Renal cortical epithelial cell (primary cell): ENCODE measurements at regions not wholly inside any gene's neighbourhood (a gene's known extent, or its start where the extent isn't known, plus 50 kb on each side); places are given as distances from the start of the nearest gene placed in this dataset.

ENCODE experiments used
- DNase-seq: peaks from one replicate; pipeline ENCODE4 v3.0.0-alpha.2; 2011; ENCODE audit warnings: low read depth

DNA sequence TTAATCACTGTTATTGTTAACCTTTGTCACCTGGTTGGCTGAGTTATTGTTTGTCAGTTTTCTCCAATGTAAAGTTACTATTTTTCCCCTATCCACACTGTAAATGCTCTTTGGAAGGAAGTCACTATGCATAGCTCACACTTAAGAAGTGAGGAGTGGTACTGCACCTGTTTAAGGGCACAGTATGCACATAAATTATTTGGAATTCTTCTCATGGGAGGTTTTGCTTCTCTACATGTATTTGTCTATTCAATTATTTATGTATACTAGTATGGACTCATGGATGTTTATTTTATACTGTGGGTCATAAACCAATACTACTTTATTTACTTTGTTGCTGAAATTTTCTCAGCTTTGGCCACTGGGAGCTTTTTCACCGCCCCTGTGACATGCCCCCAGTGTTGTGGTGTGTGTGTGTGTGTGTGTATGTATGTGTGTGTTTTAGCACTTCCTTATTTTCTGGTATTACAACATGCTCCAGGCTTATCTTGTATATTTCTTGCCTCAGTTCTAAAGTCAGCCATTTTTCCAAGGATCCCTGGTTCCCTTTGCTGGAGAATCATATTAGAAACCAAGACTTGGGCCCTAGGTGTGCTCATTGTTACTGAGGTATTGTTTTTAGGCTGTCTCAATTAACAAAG, 290.5 kb downstream of the KBTBD8 start:
- DNase-seq, result no peak

DNA sequence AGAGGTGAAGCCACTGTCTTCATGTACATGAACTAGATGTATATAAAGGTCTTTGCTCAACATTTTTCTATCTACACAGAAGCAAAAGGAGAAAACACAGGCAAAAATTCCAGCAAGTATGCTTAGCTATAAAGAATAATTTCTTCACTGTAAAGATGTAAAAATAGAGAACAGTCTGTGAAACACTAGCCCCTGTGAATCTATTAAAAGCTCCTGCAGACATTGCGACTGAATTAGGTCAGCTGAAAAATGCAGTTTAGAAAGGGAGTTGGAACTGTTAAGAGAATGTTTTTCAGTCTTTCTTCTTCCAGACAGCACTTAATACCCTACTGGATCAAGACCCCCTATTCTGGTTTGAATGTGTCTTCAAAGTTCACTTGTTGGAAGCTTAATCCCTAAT, 291.5 kb downstream of the KBTBD8 start:
- DNase-seq, result no peak

DNA sequence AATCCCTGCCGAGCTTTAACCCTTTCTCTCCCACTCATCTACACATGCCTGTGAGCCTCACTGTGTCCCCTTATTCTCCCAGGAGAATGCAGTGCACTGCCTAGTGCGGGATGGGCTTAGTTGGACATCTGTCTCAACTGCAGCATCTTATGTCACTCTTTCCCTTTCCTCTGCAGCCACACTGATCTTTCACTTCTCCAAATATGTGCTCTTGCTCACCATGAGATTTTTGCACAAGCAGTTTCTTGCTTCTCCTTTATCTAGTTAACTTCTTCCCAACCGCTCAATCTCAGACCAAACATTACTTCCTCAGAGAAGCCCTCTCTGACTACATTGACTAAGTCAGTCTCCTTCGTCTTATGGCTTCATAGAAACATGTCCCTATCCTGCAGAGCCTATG, 292.3 kb downstream of the KBTBD8 start:
- no peak for DNase-seq

DNA sequence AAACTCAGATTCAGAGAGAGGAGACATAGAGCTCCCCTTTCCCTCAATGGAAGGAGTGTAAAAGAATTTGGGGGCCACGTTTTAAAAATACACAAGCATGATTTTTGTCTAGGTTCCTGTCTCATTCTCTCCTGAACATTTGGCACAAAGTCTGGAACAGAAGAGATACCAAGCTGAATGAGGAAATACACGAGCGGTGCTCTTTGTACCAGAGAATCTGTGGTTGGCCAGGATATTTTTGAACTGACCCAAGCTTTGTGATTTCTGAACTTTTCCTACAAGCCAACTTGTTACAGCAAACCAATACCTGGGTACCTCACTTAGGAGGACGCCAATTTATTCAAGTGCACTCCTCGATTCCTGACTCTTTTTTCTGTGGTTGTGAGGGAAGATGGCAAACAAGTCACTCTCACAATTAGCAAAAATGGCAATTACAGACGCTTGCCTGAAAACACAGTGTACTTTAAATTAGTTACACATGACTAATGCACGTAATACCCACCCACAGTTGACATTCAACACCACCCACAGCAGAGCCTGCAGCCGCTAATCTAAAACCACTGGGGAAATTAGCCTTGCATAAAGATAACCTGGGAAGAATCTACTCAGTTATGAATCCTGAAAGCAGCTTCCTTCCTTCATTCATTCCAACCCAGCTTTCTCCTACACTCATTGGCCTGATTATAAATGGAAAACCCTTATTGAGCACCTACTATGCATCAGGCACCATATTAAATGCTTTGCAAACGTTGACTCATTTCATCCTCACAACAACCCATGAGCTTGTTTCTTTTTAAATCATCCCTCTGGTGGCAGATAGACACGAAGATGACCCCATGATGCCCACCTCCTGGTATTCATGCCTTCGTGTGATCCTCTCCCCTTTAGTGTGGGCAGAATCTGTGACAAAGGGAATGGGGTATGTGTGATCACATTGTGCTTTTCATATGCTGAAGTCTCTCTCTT, 293.5 kb downstream of the KBTBD8 start:
- peak; percentile 14 for DNase-seq

DNA sequence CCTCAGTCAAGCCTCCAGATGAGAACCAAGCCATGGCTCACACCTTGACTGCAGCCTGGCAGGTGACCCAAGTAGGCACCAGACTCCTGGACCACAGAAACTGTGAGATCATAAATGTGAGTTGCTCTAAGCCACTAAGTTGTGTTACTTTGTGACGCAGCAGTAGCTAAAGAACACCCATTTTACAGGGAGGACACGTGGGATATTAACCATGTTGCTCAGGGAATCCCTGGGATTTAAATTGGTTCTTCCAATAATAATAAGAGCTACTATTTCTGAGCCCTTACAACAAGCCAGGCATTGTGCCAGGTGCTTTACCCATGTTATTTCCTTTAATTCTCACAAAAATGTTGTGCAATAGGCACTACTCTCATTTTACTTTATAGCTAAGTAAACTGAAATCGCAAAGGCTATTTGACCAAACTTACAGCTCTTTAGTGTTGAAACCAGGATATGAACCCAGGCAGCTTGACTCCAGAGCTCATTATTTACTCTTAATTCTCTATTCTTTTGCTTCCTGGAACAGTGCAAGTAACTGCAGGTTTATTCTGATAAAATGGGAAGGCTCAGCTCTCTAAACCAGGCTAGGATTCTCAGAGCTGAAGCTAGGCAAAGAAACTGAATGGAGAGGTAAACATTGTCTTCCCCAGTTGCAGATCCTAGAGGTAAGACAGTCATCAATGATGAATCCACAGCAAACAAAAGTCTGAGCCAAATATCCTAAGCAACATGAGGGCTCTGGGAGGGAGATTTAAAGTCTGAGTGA, 294.4 kb downstream of the KBTBD8 start:
- peak; percentile 80 for DNase-seq

DNA sequence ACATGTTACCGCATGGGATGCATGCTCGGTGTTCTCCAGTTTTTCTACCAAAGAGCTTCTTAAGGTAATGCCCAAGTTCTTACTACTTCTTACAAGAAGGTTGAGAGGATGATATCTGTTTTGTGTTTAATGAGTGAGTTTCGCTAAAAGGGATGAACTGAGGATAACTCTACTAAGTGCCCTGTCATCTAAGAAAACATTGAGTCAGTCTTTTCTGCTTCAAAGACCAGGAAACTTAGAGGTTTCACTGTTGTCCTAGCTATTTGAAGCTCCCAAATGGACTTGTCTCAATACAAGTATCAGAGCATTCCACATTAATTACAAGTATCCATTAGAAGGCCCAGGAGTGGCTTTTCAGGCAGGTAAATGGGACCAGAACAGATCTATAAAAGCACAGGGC, 296.2 kb downstream of the KBTBD8 start:
- peak; percentile 40 for DNase-seq

DNA sequence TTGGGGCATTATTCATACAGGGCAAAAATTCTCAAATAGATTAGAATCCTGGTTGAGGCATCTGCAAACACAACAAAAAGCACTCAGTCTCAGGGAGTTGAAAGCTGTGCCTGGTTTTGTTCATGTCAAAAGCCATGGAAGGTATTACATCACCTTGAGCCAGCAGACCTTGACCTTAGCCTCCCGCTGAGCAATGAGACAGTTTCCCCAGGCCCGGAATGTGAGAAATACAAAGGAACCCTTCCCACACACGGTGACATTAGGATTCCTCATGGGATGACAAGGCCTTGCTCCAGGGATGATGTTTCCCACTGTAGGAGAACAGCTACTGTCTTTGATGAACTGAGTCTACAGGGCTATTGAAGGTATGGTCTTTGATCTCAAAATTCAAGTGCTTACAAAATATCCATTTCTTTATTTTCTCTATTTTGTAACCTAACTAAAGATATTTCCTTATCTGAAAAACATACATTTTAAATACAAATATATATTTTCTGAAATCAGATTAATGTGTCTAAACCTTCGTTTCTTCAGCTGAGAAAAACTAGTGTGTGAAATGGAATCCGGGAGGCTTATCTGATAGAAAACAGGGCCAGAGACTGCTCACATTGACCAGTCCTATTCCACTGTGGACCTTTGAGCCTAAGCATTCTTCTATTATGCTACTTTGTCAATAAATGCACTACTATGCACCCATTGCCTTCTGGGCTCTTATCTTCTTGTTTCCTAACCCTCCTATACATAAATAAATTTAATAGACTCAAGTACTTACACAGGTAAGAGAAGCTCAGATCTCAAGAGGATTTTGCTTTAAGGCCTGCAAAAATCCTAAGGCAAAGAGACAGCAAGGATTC, 298.2 kb downstream of the KBTBD8 start:
- peak; percentile 87 for DNase-seq

DNA sequence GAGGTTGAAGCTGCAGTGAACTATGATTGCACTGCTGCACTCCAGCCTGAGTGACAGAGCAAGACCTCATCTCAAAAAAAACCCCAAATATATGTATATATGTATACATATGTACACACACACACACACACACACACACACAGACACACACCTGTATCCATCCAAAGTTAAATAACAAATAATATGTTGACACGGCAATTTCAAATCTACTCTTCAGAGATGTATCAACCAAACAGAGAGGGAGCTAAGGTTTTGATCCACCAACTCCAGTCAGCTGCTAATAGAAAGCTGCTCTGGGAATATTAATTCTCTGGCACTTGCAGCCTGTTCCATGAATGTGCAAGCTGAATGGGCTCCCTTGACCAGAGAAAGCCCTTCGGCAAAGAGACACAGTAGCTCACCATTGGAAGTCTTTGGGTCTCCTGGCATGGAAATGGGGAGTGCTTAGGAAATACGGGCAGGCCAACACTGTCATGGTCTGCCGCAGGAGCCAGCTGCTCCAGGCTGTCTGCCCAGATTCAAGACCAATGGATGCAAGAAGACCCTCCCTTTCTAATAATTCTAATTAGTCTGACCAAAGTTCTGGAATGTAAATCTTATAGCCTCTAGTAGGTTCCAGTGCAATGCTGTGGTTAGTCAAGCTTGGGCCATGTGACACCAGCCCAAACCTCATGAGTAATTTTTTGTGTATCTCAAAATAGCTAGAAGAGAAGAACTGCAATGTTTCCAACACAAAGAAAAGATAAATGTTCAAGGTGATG, 299.8 kb downstream of the KBTBD8 start:
- peak; percentile 17 for DNase-seq

DNA sequence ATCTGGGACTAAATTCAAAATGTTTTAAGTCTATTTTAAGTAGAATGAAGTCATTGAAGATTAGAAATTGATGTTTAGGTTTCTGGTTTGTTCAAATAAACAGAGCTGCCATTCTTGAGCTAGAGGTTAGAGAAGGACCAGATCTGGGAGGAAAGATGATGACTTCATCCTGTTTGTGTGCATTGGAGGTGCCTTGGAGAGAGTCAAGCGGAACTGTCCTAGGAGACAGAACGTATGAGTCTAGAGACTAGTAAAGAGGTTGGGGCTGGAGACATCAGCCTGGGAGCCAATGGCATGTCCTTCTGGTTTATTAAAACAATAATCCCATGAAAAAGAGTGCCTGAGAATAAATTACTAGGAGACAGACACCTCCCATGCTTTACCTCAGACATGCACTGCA, 303.4 kb downstream of the KBTBD8 start:
- peak; percentile 10 for DNase-seq

DNA sequence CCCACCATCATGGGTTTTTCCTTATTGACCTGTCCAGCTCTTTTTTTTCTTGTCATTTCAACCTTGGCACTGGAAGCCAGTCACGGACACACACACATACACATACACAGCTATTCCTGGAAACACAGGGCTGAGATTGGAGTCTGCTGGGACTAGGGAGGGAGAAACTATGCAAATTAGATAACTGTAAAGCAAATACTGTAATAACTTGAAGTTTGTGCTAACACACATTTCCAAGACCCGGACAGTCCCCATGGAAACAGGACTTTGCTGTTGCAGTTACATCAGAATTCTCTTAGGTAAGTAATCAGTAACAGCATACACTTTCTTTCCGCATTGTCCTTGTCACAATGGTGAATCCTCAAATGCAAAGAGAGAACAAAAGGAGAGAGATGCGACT, 304.4 kb downstream of the KBTBD8 start:
- no peak for DNase-seq

DNA sequence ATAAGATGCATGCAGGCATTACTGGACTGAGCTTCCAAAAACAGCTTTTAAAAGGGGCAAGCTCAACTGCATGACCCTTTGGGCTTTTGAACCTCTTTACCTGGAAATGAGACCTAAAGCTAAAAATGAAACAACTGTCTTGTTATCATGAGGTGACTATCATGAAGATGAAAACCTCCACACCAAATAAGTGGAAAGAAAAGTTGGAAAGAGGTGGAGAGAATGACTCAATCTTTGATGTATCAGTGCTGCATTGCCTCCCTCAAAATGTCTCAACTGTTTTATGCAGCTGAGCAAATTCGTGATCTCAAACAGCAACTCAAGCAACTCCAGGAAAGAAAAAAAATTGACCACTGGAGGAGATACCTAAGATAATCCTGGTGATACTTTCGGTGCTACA, 307.1 kb downstream of the KBTBD8 start:
- DNase-seq, result no peak

DNA sequence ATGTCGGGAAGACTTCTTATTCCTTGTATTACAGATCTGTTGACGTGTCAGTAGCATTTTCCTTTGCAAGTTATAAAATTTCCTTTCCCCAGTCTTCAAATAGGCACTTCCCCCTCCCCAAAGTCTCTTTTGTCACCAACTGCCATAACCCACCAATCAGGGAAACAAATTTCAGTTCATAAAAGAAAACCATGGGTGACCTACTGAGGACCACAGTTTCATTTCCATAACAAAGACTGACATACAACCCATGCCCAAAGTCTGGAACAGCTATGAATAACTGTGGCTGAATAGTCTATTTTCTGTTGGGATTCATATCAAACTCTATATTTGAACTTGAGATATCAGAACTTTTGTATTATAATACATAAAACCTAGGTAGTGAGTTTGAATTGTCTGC, 307.8 kb downstream of the KBTBD8 start:
- DNase-seq, result no peak

DNA sequence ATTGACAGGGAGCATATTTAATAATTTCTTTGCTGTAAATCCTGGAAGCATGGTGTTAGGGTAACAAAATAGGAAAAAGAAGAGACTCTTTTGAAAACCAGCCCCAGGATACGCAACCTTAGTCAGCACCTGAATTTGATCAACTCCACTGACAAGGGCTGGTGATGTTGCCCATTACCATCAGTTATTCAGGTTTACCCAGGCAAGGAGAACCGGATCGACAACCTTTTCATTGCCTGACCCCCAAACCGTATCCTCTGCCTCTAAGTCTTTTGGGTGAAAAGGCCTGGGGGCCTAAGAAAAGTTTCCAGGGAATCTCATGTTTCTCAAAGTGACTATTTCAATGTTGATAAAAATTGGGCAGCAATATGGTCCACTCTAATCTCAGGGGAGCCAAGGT, 313.3 kb downstream of the KBTBD8 start:
- DNase-seq, result no peak

DNA sequence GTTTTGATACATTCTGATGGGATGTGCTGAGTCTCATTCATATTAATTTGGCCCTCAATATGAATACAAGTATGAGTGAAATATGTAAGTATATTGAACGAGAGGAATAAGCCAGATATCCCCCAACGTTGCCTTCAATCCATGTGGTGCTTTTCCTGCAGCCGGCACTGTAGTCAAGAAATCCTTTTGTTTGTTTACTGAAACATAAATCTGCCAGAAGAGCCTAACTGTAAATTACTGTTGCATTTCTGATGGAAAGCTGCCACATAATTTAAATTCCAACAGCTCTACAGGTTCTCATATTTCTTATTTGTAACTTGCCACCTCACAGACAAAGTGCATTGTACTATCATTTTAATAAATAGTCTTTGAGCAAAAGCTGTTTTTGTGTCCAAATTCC, 314.0 kb downstream of the KBTBD8 start:
- no peak for DNase-seq

DNA sequence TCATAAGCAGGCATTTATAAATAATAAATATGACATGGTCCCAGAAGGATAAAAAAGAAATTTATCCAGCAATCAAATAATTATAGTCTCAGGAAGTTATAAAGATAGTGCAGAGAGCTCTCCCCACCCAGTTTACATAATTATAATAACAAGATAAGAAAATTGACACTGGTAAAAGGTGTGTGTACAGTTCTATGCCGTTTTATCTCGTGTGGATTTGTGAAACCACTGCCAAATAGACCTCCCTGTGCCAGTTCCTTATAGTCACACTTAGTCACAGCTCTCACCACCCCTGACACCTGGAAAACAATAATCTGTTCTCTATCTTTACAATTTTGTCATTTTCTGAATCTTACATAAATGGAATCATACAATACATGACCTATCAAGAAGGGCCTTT, 320.1 kb downstream of the KBTBD8 start:
- DNase-seq, result no peak

DNA sequence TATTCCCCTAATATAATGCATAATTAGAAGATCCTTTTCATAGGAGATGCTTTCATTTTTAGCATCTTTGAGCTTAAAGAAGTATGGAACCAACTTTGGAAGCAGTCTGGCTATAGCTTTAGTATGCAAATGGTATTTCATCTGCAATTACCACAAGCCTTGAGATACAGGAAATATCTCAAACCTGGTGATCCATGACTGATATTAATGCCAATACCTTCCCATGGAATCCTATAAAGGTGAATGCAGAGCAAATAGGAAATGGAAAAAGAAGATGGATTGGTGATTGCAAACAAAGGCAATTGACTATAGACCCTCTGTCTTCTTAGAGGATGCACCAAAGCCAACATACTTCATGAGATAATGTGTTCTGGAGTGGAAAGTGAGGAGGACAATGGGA, 326.4 kb downstream of the KBTBD8 start:
- DNase-seq, result no peak
